GM19467 (cell line): ENCODE measurements at regions not wholly inside any gene's neighbourhood (a gene's known extent, or its start where the extent isn't known, plus 50 kb on each side); places are given as distances from the start of the nearest gene placed in this dataset.

Source experiments
- ATAC-seq: cut with Tn5 transposase; IDR thresholded peaks from one replicate; pipeline ENCODE4 v1.9.1; 2021; ENCODE audit warnings: mild to moderate bottlenecking, moderate library complexity; ENCODE audit not compliant: unreplicated experiment

- ATAC-seq, result no peak
Measured at GRCh38 chr10:125460326-125460725, 222.6 kb downstream of the TEX36 start.

GRCh38 chr10:125457406-125457805, 225.6 kb downstream of the TEX36 start:
- ATAC-seq, result no peak

- no peak for ATAC-seq
Measured at GRCh38 chr10:125455855-125456254, 227.1 kb downstream of the TEX36 start.

- ATAC-seq, result no peak
Measured at GRCh38 chr10:125455431-125455830, 227.5 kb downstream of the TEX36 start.

- ATAC-seq, result no peak
Measured at GRCh38 chr10:125451319-125451718, 231.6 kb downstream of the TEX36 start.

GRCh38 chr10:125450218-125450617, 232.7 kb downstream of the TEX36 start:
- no peak for ATAC-seq

- ATAC-seq, result no peak
Measured at GRCh38 chr10:125449571-125449970, 233.4 kb downstream of the TEX36 start.

- ATAC-seq, result no peak
Measured at GRCh38 chr10:125448596-125448995, 234.4 kb downstream of the TEX36 start.

- ATAC-seq, result no peak
Measured at GRCh38 chr10:125444790-125445189, 238.2 kb downstream of the TEX36 start.

GRCh38 chr10:125442856-125443540, 240.0 kb downstream of the TEX36 start:
- ATAC-seq, result no peak

GRCh38 chr10:125441151-125441550, 241.8 kb downstream of the TEX36 start:
- ATAC-seq, result no peak

GRCh38 chr10:125431149-125431548, 251.8 kb downstream of the TEX36 start:
- ATAC-seq, result no peak

GRCh38 chr10:125428054-125428453, 254.9 kb downstream of the TEX36 start:
- no peak for ATAC-seq

GRCh38 chr10:125424191-125424847, 258.6 kb downstream of the TEX36 start:
- ATAC-seq, result no peak

GRCh38 chr10:125423569-125423968, 259.4 kb downstream of the TEX36 start:
- ATAC-seq, result no peak

- ATAC-seq, result no peak
Measured at GRCh38 chr10:125419831-125420230, 259.5 kb upstream of the CTBP2 start.

GRCh38 chr10:125419146-125419545, 258.8 kb upstream of the CTBP2 start:
- ATAC-seq, result no peak

- ATAC-seq, result no peak
Measured at GRCh38 chr10:125417605-125418004, 257.2 kb upstream of the CTBP2 start.

GRCh38 chr10:125415964-125416363, 255.6 kb upstream of the CTBP2 start:
- ATAC-seq, result no peak

- no peak for ATAC-seq
Measured at GRCh38 chr10:125415006-125415633, 254.8 kb upstream of the CTBP2 start.

- ATAC-seq, result no peak
Measured at GRCh38 chr10:125411724-125412123, 251.4 kb upstream of the CTBP2 start.

GRCh38 chr10:125409756-125410155, 249.4 kb upstream of the CTBP2 start:
- ATAC-seq, result no peak
